ENCODE measurements at regions not wholly inside any gene's neighbourhood (a gene's known extent, or its start where the extent isn't known, plus 50 kb on each side); places are given as distances from the start of the nearest gene placed in this dataset.

DNA sequence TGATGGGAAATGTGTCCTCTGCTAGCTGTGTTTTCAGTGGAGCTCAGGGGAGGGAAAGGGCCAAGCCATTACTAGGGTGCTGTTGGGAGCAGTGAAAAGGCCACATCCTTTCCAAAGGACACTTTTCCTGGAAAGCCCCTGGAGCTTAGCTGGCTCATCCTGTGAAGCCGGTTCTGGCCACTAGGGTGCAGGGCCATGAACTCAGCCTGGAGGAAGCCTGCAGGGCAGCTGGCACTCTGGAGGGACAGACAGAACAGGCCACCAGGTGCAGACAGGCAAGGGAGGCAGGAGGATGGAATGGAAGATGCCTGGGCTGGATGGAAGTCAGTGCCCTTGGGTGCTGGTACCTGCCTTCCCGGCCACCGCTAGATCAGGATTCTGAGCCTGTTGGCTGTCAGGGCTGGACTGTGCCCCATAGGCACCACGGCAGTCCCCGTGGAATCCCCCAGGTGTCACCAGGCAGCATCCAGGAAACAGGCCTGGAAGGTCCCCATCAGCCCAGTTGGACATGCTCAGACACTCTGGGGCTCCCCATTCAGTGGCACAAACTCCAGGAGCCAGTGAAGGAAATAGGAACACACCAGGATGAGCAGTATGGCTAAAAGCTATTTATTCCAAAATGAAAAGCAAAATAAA is 76.2 kb upstream of the C2CD4B start:
- DNase-seq (no peak), ATAC-seq (ENCODE audit: low read depth) (no peak)
- no peak for TF ChIP-seq EZH2 (IDR thresholded peaks at IDR 0.05; ENCODE audit: borderline replicate concordance, insufficient read depth, low read depth, low read length, poor library complexity, severe bottlenecking)
- no peaks in the 10 kb centered on the region for H3K36me3 ChIP-seq (replicated peaks in 1 of 2; ENCODE audit: control extremely low read depth in 1 of 2, control insufficient read depth in 1 of 2, extremely low read depth in 1 of 2, insufficient read depth in 2 of 2, low read length in 1 of 2)
- H3K9me3 ChIP-seq (ENCODE audit: control extremely low read depth in 1 of 3, control insufficient read depth in 2 of 3, insufficient read depth in 1 of 3, low read length in 2 of 3): peaks cover 0 to 4% (median 0%) of the 10 kb centered on the region in 3 donors
- H3K4me1 ChIP-seq (ENCODE audit: control insufficient read depth in 2 of 2, insufficient read depth in 2 of 2, low read length in 2 of 2): no peaks in the 10 kb centered on the region
- ChIA-PET CTCF (no interaction called here), POLR2A (no interaction called here)
- no peaks in the 10 kb centered on the region for H3K79me2 ChIP-seq (ENCODE audit: control insufficient read depth, insufficient read depth, low read length)
- H3K27ac ChIP-seq (ENCODE audit: low read length in 2 of 2): no peak overlapping the region
- no peaks in the 10 kb centered on the region for H3K27me3 ChIP-seq (replicated peaks in 1 of 4; ENCODE audit: control extremely low read depth in 1 of 4, control insufficient read depth in 3 of 4, insufficient read depth in 4 of 4, low read length in 3 of 4)
- H3K4me2 ChIP-seq (replicated peaks; ENCODE audit: low read depth, low read length, poor library complexity, severe bottlenecking): no peak overlapping the region
- H2AFZ ChIP-seq (ENCODE audit: insufficient read depth, low read depth, low read length, poor library complexity, severe bottlenecking): no peak overlapping the region
- no peaks in the 10 kb centered on the region for H3K27me3 Mint-ChIP-seq
- no peaks in the 10 kb centered on the region for H4K20me1 ChIP-seq (ENCODE audit: control insufficient read depth, insufficient read depth, low read length, poor library complexity, severe bottlenecking)
- no peak overlapping the region for H3K4me3 ChIP-seq (ENCODE audit: control extremely low read depth in 1 of 5, extremely low read depth in 1 of 5, insufficient read depth in 1 of 5, low read depth in 2 of 5, low read length in 4 of 5)
- H3K27ac Mint-ChIP-seq: no peak overlapping the region
- no peak overlapping the region for H3K9ac ChIP-seq (ENCODE audit: low read length)
- H3K9me3 Mint-ChIP-seq (ENCODE audit: insufficient read depth): peaks cover 2% of the 10 kb centered on the region
- intact Hi-C loops (cut with micrococcal nuclease): no loop called here
- H3K4me1 Mint-ChIP-seq: no peaks in the 10 kb centered on the region
- 75% methylated on average over 5 of the region's 5 CpGs for WGBS (ENCODE audit: insufficient coverage)
- no peak overlapping the region for H3K4me3 Mint-ChIP-seq

DNA sequence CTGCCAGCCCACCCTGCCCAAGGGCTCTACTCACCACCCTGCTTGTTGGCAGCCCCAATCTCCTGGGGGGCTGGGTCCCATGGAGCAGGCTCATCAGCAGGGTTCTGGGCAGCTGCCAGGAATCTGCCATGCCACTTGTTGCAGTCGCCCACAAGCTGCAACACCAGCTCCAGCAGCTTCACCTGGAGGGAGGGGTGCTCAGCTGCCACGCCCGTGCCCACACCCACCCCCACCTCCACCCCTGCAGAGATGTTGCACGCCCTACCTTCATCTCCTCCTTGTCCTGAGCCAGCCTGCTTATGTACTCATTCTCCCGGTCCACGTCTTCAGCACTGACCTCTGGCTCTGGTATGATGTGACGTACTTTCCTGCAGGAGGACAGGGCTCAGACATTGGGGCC is 77.9 kb upstream of the C2CD4B start:
- intact Hi-C loops (cut with micrococcal nuclease): no loop called here
- no peaks in the 10 kb centered on the region for H3K36me3 ChIP-seq (replicated peaks in 1 of 2; ENCODE audit: control extremely low read depth in 1 of 2, control insufficient read depth in 1 of 2, extremely low read depth in 1 of 2, insufficient read depth in 2 of 2, low read length in 1 of 2)

More for the DNA sequence above, 77.9 kb upstream of the C2CD4B start:
- H3K27ac Mint-ChIP-seq: no peak overlapping the region
- no peak overlapping the region for H3K4me3 Mint-ChIP-seq
- no peaks in the 10 kb centered on the region for H3K79me2 ChIP-seq (ENCODE audit: control insufficient read depth, insufficient read depth, low read length)
- H2AFZ ChIP-seq (ENCODE audit: insufficient read depth, low read depth, low read length, poor library complexity, severe bottlenecking): no peak overlapping the region
- H3K9ac ChIP-seq (ENCODE audit: low read length): no peak overlapping the region
- TF ChIP-seq, protein P1, sequence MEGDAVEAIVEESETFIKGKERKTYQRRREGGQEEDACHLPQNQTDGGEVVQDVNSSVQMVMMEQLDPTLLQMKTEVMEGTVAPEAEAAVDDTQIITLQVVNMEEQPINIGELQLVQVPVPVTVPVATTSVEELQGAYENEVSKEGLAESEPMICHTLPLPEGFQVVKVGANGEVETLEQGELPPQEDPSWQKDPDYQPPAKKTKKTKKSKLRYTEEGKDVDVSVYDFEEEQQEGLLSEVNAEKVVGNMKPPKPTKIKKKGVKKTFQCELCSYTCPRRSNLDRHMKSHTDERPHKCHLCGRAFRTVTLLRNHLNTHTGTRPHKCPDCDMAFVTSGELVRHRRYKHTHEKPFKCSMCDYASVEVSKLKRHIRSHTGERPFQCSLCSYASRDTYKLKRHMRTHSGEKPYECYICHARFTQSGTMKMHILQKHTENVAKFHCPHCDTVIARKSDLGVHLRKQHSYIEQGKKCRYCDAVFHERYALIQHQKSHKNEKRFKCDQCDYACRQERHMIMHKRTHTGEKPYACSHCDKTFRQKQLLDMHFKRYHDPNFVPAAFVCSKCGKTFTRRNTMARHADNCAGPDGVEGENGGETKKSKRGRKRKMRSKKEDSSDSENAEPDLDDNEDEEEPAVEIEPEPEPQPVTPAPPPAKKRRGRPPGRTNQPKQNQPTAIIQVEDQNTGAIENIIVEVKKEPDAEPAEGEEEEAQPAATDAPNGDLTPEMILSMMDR (IDR thresholded peaks at IDR 0.05): no peak
- no peak for TF ChIP-seq EZH2 (IDR thresholded peaks at IDR 0.05; ENCODE audit: borderline replicate concordance, insufficient read depth, low read depth, low read length, poor library complexity, severe bottlenecking)
- no peak overlapping the region for H3K27ac ChIP-seq (ENCODE audit: low read length in 2 of 2)
- WGBS (ENCODE audit: insufficient coverage): 85% methylated on average over 5 of the region's 7 CpGs
- POLR2A ChIA-PET: no interaction called here
- H4K20me1 ChIP-seq (ENCODE audit: control insufficient read depth, insufficient read depth, low read length, poor library complexity, severe bottlenecking): no peaks in the 10 kb centered on the region
- no peaks in the 10 kb centered on the region for H3K4me1 ChIP-seq (ENCODE audit: control insufficient read depth in 2 of 2, insufficient read depth in 2 of 2, low read length in 2 of 2)
- no peak for DNase-seq
- peaks cover 0 to 4% (median 0%) of the 10 kb centered on the region in 3 donors for H3K9me3 ChIP-seq (ENCODE audit: control extremely low read depth in 1 of 3, control insufficient read depth in 2 of 3, insufficient read depth in 1 of 3, low read length in 2 of 3)
- H3K4me3 ChIP-seq (ENCODE audit: control extremely low read depth in 1 of 5, extremely low read depth in 1 of 5, insufficient read depth in 1 of 5, low read depth in 2 of 5, low read length in 4 of 5): no peak overlapping the region
- ATAC-seq (ENCODE audit: low read depth): no peak
- H3K27me3 ChIP-seq (replicated peaks in 1 of 4; ENCODE audit: control extremely low read depth in 1 of 4, control insufficient read depth in 3 of 4, insufficient read depth in 4 of 4, low read length in 3 of 4): no peaks in the 10 kb centered on the region
- CTCF ChIA-PET: no interaction called here
- peaks cover 1% of the 10 kb centered on the region for H3K9me3 Mint-ChIP-seq (ENCODE audit: insufficient read depth)
- no peak overlapping the region for H3K4me2 ChIP-seq (replicated peaks; ENCODE audit: low read depth, low read length, poor library complexity, severe bottlenecking)
- peaks cover 5% of the 10 kb centered on the region for H3K27me3 Mint-ChIP-seq
- H3K4me1 Mint-ChIP-seq: no peaks in the 10 kb centered on the region

Data from B cell (primary cell).